B cell (primary cell): ENCODE measurements at regions not wholly inside any gene's neighbourhood (a gene's known extent, or its start where the extent isn't known, plus 50 kb on each side); places are given as distances from the start of the nearest gene placed in this dataset.

Source experiments
- ATAC-seq: fragments of 200-7000 bp; cut with Tn5 transposase; one replicate; pipeline ENCODE4 v1.10.0; 2021; ENCODE audit warnings: low read depth, mild to moderate bottlenecking, moderate number of reproducible peaks, moderate library complexity
- CTCF ChIA-PET: fragments of 350-600 bp; sonication (Branson Sonifier 250); formaldehyde crosslinking; loops from one replicate; lab custom pipeline; 2021; ENCODE audit warnings: antibody characterized with exemption, inconsistent platforms; lab: Charles Lee
- POLR2A ChIA-PET: fragments of 350-600 bp; sonication (Branson Sonifier 250); formaldehyde crosslinking; loops from one replicate; lab custom pipeline; 2021; ENCODE audit warnings: antibody characterized with exemption; lab: Charles Lee
- DNase-seq: peaks from one replicate; pipeline ENCODE4 v3.0.0; 2013
- H2AFZ ChIP-seq: 2 replicates; pipeline ENCODE4 v1.6.1; 2012; ENCODE audit warnings: mild to moderate bottlenecking, low read depth, low read length; ENCODE audit not compliant: insufficient read depth, poor library complexity, severe bottlenecking
- H3K27ac ChIP-seq, 2 donors: 1 replicate in 1 of 2; 2 replicates in 1 of 2; pipeline ENCODE4 v1.5.1; 2012 to 2013; ENCODE audit warnings: low read length in 2 of 2, mild to moderate bottlenecking in 2 of 2, moderate library complexity in 1 of 2
- H3K27me3 ChIP-seq, 4 experiments: fragments of 200-600 bp in 1 of 4; sonication (generic) in 1 of 4; replicated peaks in 1 of 4; 1 replicate in 2 of 4; 2 replicates in 2 of 4; pipeline versions ENCODE4 v1.6.1 to v1.7.0; 2013 to 2016; ENCODE audit warnings: low read length in 3 of 4, mild to moderate bottlenecking in 2 of 4, mixed read lengths in 1 of 4, moderate library complexity in 1 of 4; ENCODE audit not compliant: insufficient read depth in 4 of 4, control insufficient read depth in 3 of 4; ENCODE audit errors: control extremely low read depth in 1 of 4
- H3K36me3 ChIP-seq, 2 experiments: replicated peaks in 1 of 2; 1 replicate in 1 of 2; 2 replicates in 1 of 2; pipeline versions ENCODE4 v1.6.1 to v1.7.1; 2013; ENCODE audit warnings: low read length in 1 of 2; ENCODE audit not compliant: insufficient read depth in 2 of 2, control insufficient read depth in 1 of 2; ENCODE audit errors: control extremely low read depth in 1 of 2, extremely low read depth in 1 of 2
- H3K4me1 ChIP-seq, 2 donors: fragments of 200-600 bp in 1 of 2; sonication (generic) in 1 of 2; 1 replicate in 1 of 2; 2 replicates in 1 of 2; pipeline versions ENCODE4 v1.5.1 to v1.6.1; 2013 to 2017; ENCODE audit warnings: low read length in 2 of 2; ENCODE audit not compliant: control insufficient read depth in 2 of 2, insufficient read depth in 2 of 2
- H3K4me2 ChIP-seq: replicated peaks from 2 replicates; pipeline ENCODE3; 2012; ENCODE audit warnings: mild to moderate bottlenecking, low read depth, low read length; ENCODE audit not compliant: poor library complexity, severe bottlenecking
- H3K4me3 ChIP-seq, 5 experiments: fragments of 200-600 bp in 1 of 5; sonication (generic) in 1 of 5; 1 replicate in 3 of 5; 2 replicates in 2 of 5; pipeline versions ENCODE4 v1.5.1 to v1.7.0; 2011 to 2016; ENCODE audit warnings: low read length in 4 of 5, mild to moderate bottlenecking in 4 of 5, low read depth in 2 of 5, control low read depth in 1 of 5, moderate library complexity in 1 of 5; ENCODE audit not compliant: insufficient read depth in 1 of 5; ENCODE audit errors: control extremely low read depth in 1 of 5, extremely low read depth in 1 of 5
- H3K79me2 ChIP-seq: fragments of 200-600 bp; sonication (generic); one replicate; pipeline ENCODE4 v1.6.0; 2016; ENCODE audit warnings: low read length; ENCODE audit not compliant: control insufficient read depth, insufficient read depth
- H3K9ac ChIP-seq: fragments of 200-600 bp; sonication (generic); 2 replicates; pipeline ENCODE4 v1.6.1; 2017; ENCODE audit warnings: mild to moderate bottlenecking, low read length, moderate library complexity
- H3K9me3 ChIP-seq, 3 donors: one replicate each; pipeline versions ENCODE4 v1.6.1 to v1.7.1; 2013; ENCODE audit warnings: low read length in 2 of 3; ENCODE audit not compliant: control insufficient read depth in 2 of 3, insufficient read depth in 1 of 3; ENCODE audit errors: control extremely low read depth in 1 of 3
- H4K20me1 ChIP-seq: 2 replicates; pipeline ENCODE4 v1.6.0; 2012; ENCODE audit warnings: mild to moderate bottlenecking, low read length; ENCODE audit not compliant: insufficient read depth, control insufficient read depth, poor library complexity, severe bottlenecking
- H3K27ac Mint-ChIP-seq: one replicate; pipeline ENCODE4 v1.8.0; 2021; ENCODE audit warnings: mixed read lengths
- H3K27me3 Mint-ChIP-seq: one replicate; pipeline ENCODE4 v1.8.0; 2021; ENCODE audit warnings: mixed read lengths
- H3K4me1 Mint-ChIP-seq: one replicate; pipeline ENCODE4 v1.8.0; 2021; ENCODE audit warnings: mixed read lengths
- H3K4me3 Mint-ChIP-seq: one replicate; pipeline ENCODE4 v1.8.0; 2021; ENCODE audit warnings: mixed read lengths
- H3K9me3 Mint-ChIP-seq: one replicate; pipeline ENCODE4 v1.8.0; 2022; ENCODE audit warnings: mixed read lengths; ENCODE audit not compliant: insufficient read depth
- EZH2 ChIP-seq: IDR thresholded peaks from 2 replicates; pipeline ENCODE4 v1.6.1; 2012; ENCODE audit warnings: borderline replicate concordance, low read depth, mild to moderate bottlenecking, moderate library complexity, low read length; ENCODE audit not compliant: insufficient read depth, poor library complexity, severe bottlenecking
- WGBS: methylation state at CpG from one replicate; pipeline ENCODE4 v1.1.5; 2013; ENCODE audit warnings: missing lambda C conversion rate; ENCODE audit not compliant: insufficient coverage; 5-methylcytosine and 5-hydroxymethylcytosine counted together
- intact Hi-C: fragments of 100-400 bp; cut with micrococcal nuclease; formaldehyde crosslinking; loops from one replicate; pipeline ENCODE4 v1.10.0; 2022
- TF ChIP-seq, protein P1 (sequence below): fragments of 200-600 bp; IDR thresholded peaks from one replicate; pipeline ENCODE4 v1.8.0; 2022; ENCODE audit warnings: antibody characterized with exemption, mild to moderate bottlenecking

DNA sequence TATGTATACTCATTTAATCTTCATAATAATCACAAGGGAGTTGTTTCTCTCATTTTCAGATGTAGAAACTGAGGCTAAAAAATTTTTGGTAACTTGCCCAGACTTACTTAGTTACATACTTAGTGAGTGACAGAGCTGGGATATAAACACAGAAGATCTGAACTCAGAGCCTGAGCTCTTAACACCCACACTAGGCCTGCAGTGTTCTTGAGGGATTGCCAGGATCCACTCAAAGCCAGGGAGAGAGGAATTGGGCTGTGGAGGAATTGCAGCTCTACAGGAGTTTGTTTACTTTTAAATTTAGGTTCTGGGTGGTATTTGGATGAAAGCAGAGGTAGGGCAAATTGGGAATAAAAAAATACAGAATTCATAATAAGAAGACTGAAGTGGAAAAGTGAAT lies 515.1 kb upstream of the PLXNA2 start:
- H3K27me3 Mint-ChIP-seq: peaks cover 3% of the 10 kb centered on the region
- Histone ChIP-seq H2AFZ (no peak overlapping the region), H4K20me1 (no peaks in the 10 kb centered on the region), H3K36me3 (no peaks in the 10 kb centered on the region), H3K4me2 (no peak overlapping the region), H3K9ac (no peak overlapping the region), H3K27me3 (no peaks in the 10 kb centered on the region), H3K4me3 (no peak overlapping the region), H3K27ac (no peak overlapping the region), H3K9me3 (no peaks in the 10 kb centered on the region), H3K79me2 (no peaks in the 10 kb centered on the region), H3K4me1 (no peaks in the 10 kb centered on the region)
- CTCF ChIA-PET: no interaction called here
- DNase-seq (no peak), ATAC-seq (no peak)
- POLR2A ChIA-PET: no interaction called here
- no peak for TF ChIP-seq EZH2
- TF ChIP-seq, protein P1, sequence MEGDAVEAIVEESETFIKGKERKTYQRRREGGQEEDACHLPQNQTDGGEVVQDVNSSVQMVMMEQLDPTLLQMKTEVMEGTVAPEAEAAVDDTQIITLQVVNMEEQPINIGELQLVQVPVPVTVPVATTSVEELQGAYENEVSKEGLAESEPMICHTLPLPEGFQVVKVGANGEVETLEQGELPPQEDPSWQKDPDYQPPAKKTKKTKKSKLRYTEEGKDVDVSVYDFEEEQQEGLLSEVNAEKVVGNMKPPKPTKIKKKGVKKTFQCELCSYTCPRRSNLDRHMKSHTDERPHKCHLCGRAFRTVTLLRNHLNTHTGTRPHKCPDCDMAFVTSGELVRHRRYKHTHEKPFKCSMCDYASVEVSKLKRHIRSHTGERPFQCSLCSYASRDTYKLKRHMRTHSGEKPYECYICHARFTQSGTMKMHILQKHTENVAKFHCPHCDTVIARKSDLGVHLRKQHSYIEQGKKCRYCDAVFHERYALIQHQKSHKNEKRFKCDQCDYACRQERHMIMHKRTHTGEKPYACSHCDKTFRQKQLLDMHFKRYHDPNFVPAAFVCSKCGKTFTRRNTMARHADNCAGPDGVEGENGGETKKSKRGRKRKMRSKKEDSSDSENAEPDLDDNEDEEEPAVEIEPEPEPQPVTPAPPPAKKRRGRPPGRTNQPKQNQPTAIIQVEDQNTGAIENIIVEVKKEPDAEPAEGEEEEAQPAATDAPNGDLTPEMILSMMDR: no peak
- no peak overlapping the region for H3K4me3 Mint-ChIP-seq
- no peaks in the 10 kb centered on the region for H3K9me3 Mint-ChIP-seq
- no peaks in the 10 kb centered on the region for H3K4me1 Mint-ChIP-seq
- H3K27ac Mint-ChIP-seq: no peak overlapping the region
- intact Hi-C loops: no loop called here

DNA sequence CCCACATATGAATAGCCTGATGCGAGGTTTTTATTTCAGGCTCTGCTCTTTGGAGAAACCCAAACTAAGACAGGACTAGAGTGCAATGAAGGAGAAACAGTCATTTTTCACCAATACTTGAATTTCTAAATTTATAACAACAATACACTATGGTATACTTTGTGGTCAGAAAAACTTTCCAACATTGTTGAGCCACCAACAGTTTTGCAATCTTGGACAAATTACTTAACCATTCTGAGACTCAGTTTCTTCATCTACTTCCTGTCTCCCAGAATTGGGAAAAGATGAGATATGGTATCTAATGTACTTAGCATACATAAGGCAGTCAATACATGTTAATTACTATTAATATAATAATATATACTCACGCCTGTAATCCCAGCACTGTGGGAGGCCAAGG lies 519.8 kb upstream of the PLXNA2 start:
- Mint-ChIP-seq H3K4me3 (no peak overlapping the region), H3K27ac (no peak overlapping the region), H3K27me3 (no peaks in the 10 kb centered on the region), H3K9me3 (no peaks in the 10 kb centered on the region), H3K4me1 (no peaks in the 10 kb centered on the region)
- Histone ChIP-seq H3K27me3 (no peaks in the 10 kb centered on the region), H3K79me2 (no peaks in the 10 kb centered on the region), H3K4me2 (no peak overlapping the region), H3K9me3 (no peaks in the 10 kb centered on the region), H2AFZ (no peak overlapping the region), H3K27ac (no peak overlapping the region), H3K4me3 (no peak overlapping the region), H3K36me3 (no peaks in the 10 kb centered on the region), H3K9ac (no peak overlapping the region), H4K20me1 (no peaks in the 10 kb centered on the region), H3K4me1 (no peaks in the 10 kb centered on the region)
- POLR2A ChIA-PET: no interaction called here
- WGBS: 100% methylated on average over 1 of the region's 2 CpGs
- DNase-seq: no peak
- TF ChIP-seq EZH2: no peak
- TF ChIP-seq, protein P1: no peak
- intact Hi-C loops: no loop called here
- CTCF ChIA-PET: no interaction called here
- ATAC-seq: no peak
